Neural cell (in vitro differentiated cells): ENCODE measurements at regions not wholly inside any gene's neighbourhood (a gene's known extent, or its start where the extent isn't known, plus 50 kb on each side); places are given as distances from the start of the nearest gene placed in this dataset.

Source experiments
- EZH2 ChIP-seq: fragments of 200-600, 300-800 bp; shearing (Covaris generic), sonication (generic); IDR thresholded peaks from 2 replicates; pipeline ENCODE4 v1.6.1; 2014; ENCODE audit warnings: antibody characterized with exemption, low read length, borderline replicate concordance, mild to moderate bottlenecking; ENCODE audit not compliant: insufficient read depth, poor library complexity, severe bottlenecking
- POLR2AphosphoS5 ChIP-seq: IDR thresholded peaks from 2 replicates; pipeline ENCODE4 v1.6.1; 2012
- RAD21 ChIP-seq: fragments of 450-650 bp; conservative IDR thresholded peaks from 2 replicates; pipeline ENCODE4 v1.6.1; 2014; ENCODE audit warnings: antibody characterized with exemption, mild to moderate bottlenecking, moderate library complexity
- TF ChIP-seq, protein P1 (sequence below): fragments of 450-650 bp; IDR thresholded peaks from 2 replicates; pipeline ENCODE4 v1.5.1; 2014; ENCODE audit warnings: antibody characterized with exemption, mild to moderate bottlenecking, moderate library complexity; ENCODE audit not compliant: poor library complexity, severe bottlenecking

DNA sequence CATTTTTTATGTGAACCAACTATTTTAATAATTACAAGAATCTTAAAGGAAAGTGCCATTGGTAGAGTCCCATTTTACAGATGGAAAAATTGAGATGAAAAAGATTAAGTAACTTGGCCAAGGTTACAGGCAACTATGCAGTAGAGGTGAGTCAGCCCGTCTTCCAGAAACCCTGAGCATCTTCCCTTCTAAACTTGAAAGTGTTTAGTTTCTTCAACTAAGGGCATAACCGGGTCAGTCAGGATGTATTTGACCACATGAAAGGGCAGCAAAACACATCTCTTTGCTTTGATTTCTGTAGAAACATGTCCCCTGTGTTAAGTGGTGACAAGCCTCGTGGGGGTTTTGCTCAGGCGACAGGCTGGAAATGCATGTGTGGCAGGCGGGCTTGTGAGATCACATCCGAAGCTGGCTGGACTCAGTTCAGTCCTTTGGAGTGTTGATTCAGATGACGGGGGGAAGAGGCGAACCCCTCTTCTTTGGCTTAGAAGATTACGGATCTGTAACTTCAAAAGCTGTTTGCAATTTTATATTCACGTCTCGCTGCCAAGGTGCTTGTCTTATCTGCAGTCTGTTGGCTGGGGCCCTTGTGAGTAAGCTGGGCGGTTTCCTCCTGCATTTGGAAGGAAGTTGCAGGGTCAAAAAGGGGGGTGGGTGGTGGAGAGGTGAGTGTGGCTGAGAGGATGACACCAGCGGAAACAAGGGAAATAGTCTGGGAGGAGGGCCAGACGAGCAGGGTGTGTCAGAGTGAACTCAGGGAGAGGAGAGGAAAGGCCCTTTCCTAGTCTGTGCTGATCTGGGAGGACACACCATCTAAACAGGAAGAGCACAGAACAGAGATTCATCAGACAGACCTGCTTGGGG is 78.9 kb upstream of the RPS23 start:
- TF ChIP-seq, protein P1, sequence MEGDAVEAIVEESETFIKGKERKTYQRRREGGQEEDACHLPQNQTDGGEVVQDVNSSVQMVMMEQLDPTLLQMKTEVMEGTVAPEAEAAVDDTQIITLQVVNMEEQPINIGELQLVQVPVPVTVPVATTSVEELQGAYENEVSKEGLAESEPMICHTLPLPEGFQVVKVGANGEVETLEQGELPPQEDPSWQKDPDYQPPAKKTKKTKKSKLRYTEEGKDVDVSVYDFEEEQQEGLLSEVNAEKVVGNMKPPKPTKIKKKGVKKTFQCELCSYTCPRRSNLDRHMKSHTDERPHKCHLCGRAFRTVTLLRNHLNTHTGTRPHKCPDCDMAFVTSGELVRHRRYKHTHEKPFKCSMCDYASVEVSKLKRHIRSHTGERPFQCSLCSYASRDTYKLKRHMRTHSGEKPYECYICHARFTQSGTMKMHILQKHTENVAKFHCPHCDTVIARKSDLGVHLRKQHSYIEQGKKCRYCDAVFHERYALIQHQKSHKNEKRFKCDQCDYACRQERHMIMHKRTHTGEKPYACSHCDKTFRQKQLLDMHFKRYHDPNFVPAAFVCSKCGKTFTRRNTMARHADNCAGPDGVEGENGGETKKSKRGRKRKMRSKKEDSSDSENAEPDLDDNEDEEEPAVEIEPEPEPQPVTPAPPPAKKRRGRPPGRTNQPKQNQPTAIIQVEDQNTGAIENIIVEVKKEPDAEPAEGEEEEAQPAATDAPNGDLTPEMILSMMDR, result no peak
- TF ChIP-seq POLR2AphosphoS5 (no peak), EZH2 (no peak), RAD21 (no peak)
